GM21367 (cell line): ENCODE measurements at regions not wholly inside any gene's neighbourhood (a gene's known extent, or its start where the extent isn't known, plus 50 kb on each side); places are given as distances from the start of the nearest gene placed in this dataset.

ENCODE experiments used
- ATAC-seq: cut with Tn5 transposase; IDR thresholded peaks from one replicate; pipeline ENCODE4 v1.9.1; 2021; ENCODE audit not compliant: unreplicated experiment

DNA sequence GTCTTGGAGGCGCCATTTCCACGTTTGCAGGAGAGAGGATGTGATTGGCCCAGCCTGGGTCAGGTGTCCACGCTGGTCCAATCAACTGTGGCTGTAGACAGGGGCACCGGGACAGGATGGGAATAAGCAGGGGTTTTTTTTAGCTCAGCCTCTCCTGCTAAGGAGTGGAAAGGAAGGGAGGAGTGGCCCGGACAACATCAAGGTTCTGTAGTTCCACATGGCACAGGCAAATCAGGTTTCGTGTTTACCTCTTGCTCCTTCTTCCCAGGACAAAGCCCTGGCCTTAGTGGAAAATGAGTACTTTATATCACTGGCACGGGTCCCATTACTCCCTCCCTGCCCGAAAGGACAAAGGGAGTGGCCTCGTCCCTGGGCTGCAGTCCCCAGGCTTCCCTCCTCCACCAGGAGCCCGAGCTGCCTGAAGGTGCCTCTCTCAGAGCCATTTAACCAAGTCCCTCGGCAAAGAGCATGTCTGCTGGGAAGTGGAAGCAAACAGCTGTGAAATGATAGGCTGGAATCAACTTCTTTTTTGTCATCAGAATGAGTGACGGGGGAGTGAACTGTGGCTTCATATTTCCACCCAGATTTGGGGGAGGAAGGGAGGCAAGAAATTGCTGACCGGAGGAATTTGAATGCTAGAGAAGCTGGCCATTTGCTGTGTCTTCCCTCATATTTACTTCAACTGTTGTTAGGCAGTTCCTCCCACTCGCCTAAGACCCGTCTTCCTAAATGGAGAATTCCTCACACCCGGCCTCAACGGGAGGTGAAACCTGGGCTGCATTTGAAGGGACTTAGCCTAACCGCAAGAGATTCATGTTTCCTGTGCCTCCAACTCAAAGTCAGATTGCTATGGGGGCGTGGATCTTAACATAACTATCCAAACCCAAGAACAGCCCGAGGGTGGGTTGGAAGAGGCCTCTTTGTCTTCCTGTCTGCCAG is 84.9 kb upstream of the SLC44A3 start:
- no peak for ATAC-seq

DNA sequence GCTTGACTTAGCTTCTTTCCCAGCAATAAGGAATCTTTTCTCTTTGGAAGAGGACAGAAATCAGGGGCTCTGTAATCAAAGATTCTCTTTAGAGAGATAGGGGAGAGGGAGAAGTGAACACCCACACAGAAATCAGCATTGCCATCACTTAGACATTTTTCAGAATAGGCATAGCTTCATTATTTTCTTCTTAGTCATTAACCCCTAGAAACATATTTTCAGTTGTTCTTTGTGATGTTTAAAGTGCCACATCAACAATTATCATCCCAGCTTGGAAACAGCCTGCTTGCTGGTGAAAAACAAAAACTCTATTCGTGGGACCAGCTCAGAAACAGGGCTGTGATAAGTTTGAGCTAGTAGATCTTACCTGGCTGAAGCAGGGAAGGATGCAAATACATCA is 88.3 kb upstream of the SLC44A3 start:
- ATAC-seq: no peak

DNA sequence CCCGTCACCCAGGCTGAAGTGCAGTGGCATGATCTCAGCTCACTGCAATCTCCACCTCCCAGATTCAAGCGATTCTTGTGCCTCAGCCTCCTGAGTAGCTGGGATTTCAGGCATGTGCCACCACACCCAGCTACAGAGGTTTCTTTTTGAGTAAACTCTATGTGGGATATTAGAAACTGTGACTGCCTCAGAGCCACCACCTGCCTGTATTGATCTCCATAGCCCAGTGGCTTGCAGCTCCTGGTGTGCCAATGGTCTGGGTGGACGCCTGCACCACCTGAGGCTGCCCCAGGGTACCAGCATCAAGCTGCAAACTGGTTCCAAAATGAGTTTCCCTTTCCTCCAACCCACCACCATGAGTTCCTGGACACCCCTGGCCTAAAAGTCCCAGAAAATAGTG is 89.7 kb upstream of the SLC44A3 start:
- no peak for ATAC-seq

DNA sequence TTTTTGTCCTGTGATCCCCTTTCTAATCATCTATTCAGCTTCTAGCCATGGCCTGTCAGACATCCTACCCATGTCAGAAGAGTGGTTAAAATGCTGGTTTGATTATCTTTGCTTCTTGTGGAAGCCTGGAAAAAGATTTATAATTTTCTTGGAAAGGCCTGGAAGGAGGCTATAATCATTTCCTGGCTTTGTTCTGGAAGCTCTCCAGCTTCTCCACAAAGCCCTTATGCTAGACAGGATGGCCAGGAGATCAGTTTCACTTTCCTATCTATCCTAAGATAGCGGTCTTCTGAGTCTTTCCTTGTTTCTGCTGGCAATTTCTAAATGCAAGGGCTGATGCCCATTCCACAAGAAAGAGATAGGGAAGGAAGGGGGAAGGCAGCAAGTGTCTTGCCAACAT is 90.9 kb upstream of the SLC44A3 start:
- no peak for ATAC-seq

DNA sequence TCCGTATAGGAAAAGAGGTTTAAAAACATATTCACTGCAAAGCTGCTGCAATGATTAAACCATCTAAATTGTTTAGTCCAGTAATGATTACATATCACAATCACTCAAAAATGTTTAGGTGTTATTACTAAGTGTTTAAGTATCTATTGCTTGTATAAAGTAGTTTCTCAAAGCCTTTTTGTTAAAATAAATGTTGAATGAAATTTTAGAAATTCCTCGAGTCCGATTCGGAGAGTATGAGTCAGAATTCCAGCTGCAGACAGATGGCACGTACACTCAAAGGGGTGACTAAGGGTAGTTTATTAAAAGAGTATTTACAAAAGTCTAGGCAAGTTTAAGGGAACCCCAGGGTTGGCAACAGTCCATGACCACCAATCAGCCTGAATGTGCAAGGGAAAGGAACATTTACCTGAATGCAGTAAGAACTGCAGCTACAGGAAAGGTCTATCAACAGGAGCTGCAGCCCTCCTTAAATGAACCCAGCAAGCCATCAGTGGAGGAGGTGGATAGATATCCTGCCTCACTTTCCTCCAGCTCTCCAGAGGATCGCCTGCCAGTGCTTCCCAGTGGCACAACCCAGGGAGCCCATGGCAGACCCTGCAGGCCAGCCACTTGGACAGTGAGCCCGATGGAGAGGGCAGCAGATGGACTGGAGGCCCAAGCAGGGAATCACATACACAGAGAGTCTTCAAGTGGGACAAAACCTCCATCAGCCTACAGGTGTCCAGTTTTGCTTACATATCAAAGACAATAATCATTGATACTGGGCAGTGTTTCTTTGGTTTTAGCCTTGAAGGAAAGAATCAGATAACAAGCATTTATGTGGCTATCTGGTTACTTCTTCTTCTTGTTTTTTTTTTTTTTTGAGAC is 92.1 kb upstream of the SLC44A3 start:
- no peak for ATAC-seq

DNA sequence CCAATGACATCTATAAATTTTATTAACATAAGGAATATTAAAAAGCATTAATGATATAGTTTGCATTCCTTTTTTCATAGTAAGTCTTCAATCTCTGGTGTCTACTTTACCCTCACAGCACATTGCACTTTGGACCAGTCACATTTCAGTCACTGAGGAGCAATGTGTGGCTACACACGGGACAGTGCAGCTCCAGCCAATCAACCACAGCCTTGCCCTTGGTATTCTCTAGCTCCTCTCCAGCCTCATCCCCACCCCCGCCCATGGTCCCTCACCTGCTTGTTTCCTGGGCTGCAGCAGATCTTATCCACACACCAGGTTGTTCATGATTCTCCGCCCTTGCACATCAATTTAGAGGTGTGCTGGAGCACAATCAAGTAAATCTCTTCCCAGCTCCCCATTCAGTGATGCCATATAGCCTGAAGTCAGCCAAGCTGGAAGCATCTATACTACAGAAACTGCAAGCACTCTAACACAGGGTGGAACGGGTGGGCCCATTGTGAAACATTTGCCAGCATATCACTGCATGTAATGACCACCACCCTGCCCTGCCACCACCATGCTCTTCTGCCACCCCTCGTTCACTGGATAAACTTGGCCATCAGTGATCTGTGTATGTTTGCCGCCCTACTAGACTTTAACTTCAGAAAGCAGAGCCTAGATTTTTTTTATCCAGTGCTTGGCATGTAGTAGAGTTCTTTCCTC is 93.0 kb upstream of the SLC44A3 start:
- no peak for ATAC-seq

DNA sequence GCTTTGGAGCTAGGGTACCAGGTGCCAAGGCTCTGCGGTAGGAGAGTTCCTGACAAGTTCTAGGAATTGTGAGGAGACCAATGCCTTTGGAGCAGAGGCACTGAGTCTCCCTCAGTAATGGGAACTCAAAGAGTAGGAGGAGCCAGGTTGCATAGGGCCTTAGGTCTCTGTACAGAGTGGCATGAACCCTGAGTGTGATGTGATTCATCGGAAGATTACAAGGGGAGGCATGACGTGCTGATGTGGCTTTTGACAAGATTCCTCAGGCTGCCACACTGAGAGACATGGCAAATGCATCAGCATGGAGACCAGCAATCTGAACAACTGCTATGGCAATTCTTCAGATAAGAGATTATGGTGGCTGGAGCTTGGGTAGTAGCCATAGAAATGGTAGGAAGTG is 94.6 kb upstream of the SLC44A3 start:
- no peak for ATAC-seq

DNA sequence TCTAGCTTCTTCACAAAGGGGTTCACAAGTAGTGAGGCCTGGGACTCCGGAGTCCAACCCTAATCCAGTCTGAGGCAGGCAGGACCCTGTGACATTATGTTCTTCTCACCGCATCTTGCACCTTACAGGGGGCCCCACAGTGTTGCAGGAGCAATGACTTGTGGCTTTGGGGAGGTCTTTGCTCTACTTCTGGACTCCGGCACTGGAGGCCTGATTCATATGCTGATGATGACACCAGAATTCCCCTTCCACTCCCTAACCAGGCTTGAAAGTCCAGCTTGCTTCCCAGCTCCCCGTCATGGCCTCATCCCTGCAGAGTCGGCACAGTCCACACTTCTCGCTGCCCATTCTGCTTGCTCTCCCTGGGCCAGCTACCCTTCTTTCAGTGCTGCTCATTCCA is 96.3 kb upstream of the SLC44A3 start:
- ATAC-seq: no peak

DNA sequence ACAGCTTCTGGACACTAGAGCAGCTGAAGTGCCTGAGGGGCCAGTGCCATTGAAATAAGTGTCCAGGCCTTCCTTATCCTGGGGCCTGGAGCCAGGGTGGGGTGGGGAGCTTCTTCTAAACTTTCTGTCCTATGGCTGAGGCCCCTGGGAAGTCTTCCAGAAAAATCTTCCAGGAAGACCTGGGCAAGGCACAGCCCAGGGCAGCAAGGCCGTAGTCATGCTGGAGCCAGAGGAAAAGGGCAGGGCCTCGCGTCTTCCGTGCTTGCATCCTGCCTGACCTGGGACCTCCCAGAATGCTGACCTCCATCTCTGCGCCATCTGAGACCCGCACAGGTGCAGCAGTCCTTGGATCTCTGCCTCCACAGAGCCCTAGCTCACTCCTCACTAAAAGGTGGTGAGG is 96.7 kb upstream of the SLC44A3 start:
- ATAC-seq: no peak

DNA sequence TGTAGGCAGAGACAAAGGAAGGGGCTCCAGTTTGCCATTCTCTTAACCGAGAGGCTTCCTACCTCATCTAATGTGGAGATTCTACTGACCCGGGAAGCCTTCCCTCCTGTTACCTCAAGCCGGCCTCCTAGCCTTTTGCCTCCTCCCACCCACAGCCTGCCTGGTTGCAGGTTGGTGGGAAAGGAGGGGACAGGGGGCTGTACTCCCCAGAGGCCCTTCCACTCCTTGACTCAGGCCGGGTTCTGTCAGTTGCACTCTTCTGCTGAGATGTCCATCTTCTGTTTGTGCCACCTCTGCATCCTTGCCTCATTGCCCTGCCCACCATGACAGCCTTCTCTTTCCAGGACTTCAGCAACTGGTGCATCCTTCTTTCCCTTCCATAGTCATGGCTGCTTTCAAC is 98.0 kb upstream of the SLC44A3 start:
- ATAC-seq: no peak

DNA sequence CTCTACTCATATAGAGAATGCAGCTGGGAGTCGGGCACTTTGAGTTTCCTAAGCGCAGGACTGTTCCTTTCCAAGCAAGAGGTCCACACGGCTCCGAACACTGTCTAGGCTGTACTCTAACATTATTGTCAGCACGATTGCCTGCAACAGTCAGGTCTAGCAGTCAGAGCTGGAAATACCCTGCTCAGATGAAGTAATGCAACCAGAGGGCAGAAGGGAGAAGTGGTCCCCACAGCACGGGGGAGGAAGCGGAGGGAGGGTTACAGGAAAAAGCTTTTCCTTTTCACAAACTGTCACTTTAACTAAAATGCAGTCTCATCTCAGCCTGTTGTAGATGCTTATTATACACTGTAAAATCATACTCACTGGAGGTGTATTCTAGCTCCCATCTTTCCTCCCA is 98.9 kb upstream of the SLC44A3 start:
- ATAC-seq: peak; percentile 35

DNA sequence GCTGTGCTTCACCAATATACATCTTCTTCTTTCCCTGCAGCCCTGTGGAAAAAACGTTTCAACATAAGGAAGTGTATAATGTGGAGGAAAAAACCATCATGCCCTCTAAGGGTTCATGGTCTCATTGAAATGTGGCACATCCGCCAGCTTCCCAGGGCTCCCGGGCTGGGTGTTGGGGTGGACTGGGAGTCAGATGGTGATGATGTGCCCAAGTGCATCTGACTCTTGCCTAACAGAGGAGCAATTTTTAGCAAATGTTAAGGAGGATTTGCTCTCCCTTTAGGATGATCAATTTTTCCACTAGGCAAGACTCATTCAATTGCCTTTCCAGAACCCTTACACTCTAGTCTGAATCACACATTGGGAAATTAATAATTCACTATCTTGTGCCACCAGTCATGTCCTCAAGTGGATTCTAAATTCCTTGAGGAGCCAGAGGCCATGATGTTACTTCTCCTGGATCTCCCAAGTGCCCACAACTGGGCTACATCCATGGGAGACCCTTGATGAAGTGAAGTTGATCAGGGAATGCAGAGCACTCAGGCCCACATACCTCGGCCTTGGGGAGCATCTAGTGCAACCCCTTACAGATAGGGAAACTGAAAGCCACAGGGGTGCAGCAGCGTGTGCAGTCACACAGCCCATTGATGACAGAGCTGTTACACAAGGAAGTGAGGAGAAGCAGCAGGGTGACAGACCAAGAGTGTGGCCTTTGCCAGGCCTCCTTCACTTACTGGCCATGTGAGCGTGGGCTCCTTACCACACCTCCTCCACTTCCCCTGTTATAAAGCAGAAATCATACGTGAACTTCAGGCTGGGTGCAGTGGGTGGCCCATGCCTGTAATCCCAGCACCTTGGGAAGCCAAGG is 100.0 kb upstream of the SLC44A3 start:
- ATAC-seq: peak; percentile 99

DNA sequence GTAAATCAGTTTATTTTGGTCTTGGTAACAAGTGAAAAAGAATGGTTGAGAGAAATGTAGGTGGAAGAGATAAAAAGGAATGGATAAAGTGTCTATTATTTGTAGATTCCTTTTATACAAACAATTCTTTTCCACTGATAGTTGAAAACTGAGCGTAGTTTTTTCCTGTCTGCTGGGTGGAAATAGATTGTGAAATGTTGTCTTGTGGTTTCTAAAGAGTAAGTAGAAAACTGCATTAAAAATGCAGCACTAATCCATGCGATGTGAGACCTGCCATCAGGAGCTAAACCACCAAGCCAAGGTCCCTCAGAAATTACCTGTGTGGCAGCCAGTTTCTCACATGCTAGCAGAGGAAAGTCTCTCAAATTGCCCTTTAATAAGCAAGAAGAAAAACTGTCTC is 103.2 kb upstream of the SLC44A3 start:
- no peak for ATAC-seq

DNA sequence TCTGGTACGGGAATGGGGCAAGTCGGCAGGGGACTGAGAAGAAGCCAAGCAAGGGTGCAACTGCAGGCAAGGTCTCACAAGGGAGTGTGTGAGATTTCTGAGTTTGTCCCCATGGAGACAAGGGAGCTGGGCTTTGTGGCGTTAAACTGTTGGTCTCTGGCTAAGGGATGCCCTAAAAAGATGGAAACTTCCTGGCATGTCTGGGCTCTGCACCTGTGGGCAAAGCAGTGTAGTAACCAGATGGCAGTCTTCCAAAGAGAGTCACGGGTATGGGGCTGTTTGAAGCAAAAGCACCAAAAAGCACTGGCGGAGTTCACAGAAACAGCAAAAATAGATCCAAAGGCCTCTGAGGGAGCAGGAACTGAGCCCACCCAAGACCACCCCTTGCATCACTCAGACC is 104.8 kb upstream of the SLC44A3 start:
- ATAC-seq: no peak

DNA sequence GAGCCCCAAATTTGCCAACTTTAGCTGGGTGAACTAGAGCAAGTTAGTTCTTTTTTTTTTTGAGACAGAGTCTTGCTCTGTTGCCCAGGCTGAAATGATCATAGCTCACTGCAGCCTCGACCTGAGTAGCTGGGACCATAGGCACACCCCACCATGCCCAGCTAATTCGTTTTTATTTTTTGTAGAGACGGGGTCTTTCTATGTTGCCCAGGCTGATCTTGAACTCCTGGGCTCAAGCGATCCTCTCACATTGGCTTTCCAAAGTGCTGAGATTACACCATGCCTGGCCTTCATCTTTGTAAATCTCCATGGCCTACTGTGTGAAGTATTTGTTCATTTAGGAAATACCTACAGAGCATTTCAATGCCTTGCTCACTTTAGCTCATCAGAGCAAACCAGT is 105.6 kb upstream of the SLC44A3 start:
- no peak for ATAC-seq

DNA sequence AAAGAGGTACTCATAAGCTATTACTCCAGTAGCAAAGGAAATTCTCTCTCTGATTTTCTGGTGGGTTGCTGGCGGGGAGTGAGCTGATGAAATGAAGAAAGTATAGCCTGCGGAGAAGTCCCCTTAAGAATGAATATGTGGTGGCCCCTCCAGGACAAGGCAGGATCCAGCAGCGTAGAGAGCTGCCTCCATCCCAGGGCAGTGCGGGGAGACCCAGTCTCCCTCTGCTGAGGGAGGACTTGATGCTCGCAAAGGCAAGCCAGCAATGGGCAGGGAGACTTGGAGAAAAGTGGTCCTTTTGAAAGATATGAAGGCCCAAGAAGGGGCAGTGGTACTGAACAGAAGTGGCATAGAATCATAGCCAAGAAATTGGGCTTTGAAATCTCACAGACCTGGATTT is 106.0 kb upstream of the SLC44A3 start:
- ATAC-seq: no peak

DNA sequence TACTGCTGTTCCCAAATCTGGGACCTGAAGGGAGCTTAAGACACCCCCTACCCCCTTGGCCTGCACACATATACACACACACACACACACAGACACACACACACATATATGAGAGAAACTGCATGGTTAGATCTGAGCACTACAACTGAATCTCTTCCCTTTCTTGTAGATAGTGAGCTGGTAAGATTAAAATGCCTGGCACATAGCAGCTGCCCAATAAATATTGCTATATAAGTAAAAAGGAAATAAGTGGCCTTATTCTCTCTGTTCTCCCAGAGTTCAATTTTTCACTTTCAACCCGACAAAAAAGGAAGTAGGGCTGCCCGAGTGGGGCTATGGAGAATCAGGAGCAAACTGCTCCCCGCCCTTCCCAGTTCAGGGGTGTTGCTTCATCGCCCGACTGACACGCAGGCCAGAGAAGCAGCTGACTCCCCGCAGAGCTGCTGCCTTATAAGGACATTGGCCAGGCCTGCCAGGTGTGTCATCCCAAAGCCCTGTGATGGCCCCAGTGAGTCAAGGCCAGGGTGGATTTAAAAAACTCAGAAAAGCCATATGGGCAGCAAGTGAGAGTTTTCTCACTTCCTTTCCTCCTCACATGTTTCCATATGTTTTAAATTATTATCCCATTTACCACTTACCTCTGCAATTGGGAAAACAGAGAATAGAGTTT is 106.5 kb upstream of the SLC44A3 start:
- ATAC-seq: peak; percentile 83

DNA sequence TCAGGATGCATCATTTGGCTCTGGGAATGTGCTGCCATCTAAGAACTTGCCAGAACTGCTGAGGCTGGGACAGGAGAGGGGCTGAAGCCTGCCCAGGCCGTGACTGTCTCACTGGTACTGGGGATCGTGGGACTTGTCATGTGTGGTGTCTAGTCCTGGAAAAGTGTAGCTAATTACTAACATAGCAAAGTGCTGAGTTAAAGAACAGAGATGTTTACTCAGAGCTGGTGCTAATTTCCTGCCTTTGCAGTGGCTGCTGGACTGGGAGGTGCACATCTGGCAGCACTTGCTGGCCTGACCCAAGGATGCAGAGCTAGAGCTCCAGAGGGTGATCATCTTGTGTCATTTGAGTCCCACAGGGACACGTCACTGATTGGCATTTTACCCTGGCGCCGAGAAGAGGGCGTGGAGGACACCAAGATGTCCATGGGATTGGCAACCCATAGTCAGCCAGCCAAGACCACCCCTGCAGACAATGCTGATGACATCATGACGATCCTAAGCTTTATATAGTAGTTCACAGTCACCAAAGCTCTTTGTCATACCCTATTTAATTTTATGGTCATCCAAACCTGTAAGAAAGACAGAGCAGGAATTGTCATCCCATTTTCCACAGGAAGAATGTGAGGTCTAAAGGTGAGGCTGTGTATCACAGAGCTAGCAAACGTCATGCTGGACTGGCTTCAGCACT is 110.1 kb upstream of the SLC44A3 start:
- no peak for ATAC-seq

DNA sequence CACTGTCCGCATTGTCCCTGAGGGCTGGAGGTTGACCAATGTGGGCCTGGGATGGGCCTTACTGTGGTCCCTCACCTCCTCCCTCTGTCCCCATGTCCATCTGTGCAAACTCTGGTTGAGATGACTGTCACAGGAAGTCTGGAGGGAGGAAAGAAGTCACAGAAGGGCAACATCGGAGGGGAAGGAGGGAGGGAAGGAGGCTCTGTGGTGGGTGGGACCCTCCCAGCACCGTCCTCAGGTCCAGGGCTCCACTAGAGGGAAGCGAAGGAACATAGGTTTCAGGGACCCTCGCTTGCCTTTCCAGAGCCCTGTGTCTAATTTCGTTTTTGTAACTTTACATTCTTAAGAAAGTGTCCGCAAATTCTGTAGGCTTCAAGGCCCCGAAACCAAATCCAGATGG is 111.3 kb upstream of the SLC44A3 start:
- no peak for ATAC-seq
